ENCODE measurements at regions not wholly inside any gene's neighbourhood (a gene's known extent, or its start where the extent isn't known, plus 50 kb on each side); places are given as distances from the start of the nearest gene placed in this dataset.

- ChIA-PET POLR2A (no interaction called here), CTCF (interaction anchor here (1.0 kb wide), 1 partner anchor 196 kb away, joined by 4 read pairs; no protein-coding TSS in a partner anchor)
- no peak overlapping the region for H3K4me3 ChIP-seq (ENCODE audit: low read depth, low read length)
- no peak for TF ChIP-seq CTCF (IDR thresholded peaks at IDR 0.05; ENCODE audit: insufficient read depth, low read length, missing control alignments)
- DNase-seq (ENCODE audit: low read depth, low spot score) = no peak
Measured at GRCh38 chr9:115956371-115956770, 197.2 kb upstream of the PAPPA start.

GRCh38 chr9:115957585-115957984, 196.0 kb upstream of the PAPPA start:
- POLR2A ChIA-PET = no interaction called here
- CTCF ChIA-PET = interaction anchor here (1.1 to 1.8 kb wide), 2 partner anchors 17 to 41 kb away, joined by 3 to 5 read pairs; no protein-coding TSS in a partner anchor
- no peak overlapping the region for H3K4me3 ChIP-seq (ENCODE audit: low read depth, low read length)
- no peak for DNase-seq (ENCODE audit: low read depth, low spot score)
- TF ChIP-seq CTCF (IDR thresholded peaks at IDR 0.05; ENCODE audit: insufficient read depth, low read length, missing control alignments) = no peak

GRCh38 chr9:115964710-115965347, 188.8 kb upstream of the PAPPA start:
- no peak for DNase-seq (ENCODE audit: low read depth, low spot score)
- ChIA-PET POLR2A (no interaction called here), CTCF (interaction anchor here (1.1 to 1.3 kb wide), 2 partner anchors 20 to 187 kb away, joined by 3 to 5 read pairs; no protein-coding TSS in a partner anchor)
- no peak for TF ChIP-seq CTCF (IDR thresholded peaks at IDR 0.05; ENCODE audit: insufficient read depth, low read length, missing control alignments)
- H3K4me3 ChIP-seq (ENCODE audit: low read depth, low read length) = no peak overlapping the region

- POLR2A ChIA-PET = no interaction called here
- TF ChIP-seq CTCF (IDR thresholded peaks at IDR 0.05; ENCODE audit: insufficient read depth, low read length, missing control alignments) = no peak
- CTCF ChIA-PET = interaction anchor here (1.0 to 1.8 kb wide), 4 partner anchors 8 to 20 kb away, joined by 3 to 5 read pairs (median 3); no protein-coding TSS in a partner anchor
Measured at GRCh38 chr9:115966660-115967059, 186.9 kb upstream of the PAPPA start.

GRCh38 chr9:115969096-115969495, 184.5 kb upstream of the PAPPA start:
- POLR2A ChIA-PET = no interaction called here
- DNase-seq (ENCODE audit: low read depth, low spot score) = no peak
- CTCF ChIA-PET = no interaction called here
- TF ChIP-seq CTCF (IDR thresholded peaks at IDR 0.05; ENCODE audit: insufficient read depth, low read length, missing control alignments) = no peak
- H3K4me3 ChIP-seq (ENCODE audit: low read depth, low read length) = no peak overlapping the region

More at GRCh38 chr9:115966660-115967059, 186.9 kb upstream of the PAPPA start:
- no peak for DNase-seq (ENCODE audit: low read depth, low spot score)
- H3K4me3 ChIP-seq (ENCODE audit: low read depth, low read length) = no peak overlapping the region

GRCh38 chr9:115972362-115972761, 181.2 kb upstream of the PAPPA start:
- H3K4me3 ChIP-seq (ENCODE audit: low read depth, low read length) = no peak overlapping the region
- no peak for DNase-seq (ENCODE audit: low read depth, low spot score)
- POLR2A ChIA-PET = no interaction called here
- CTCF ChIA-PET = interaction anchor here (1.1 to 1.8 kb wide), 2 partner anchors 10 to 62 kb away, joined by 3 to 5 read pairs; no protein-coding TSS in a partner anchor
- no peak for TF ChIP-seq CTCF (IDR thresholded peaks at IDR 0.05; ENCODE audit: insufficient read depth, low read length, missing control alignments)
